Body of pancreas (tissue), 4 donors: ENCODE measurements at regions not wholly inside any gene's neighbourhood (a gene's known extent, or its start where the extent isn't known, plus 50 kb on each side); places are given as distances from the start of the nearest gene placed in this dataset.

Experiments
- POLR2A ChIP-seq, 3 donors: fragments of 450-650 bp; IDR thresholded peaks; one replicate each; pipeline ENCODE4 v1.6.1; 2016; ENCODE audit warnings: antibody characterized with exemption in 3 of 3, mild to moderate bottlenecking in 2 of 3
- TF ChIP-seq, protein P1 (sequence below), 7 experiments: fragments of 450-650 bp in 4 of 7; fragments of 200-600 bp in 3 of 7; sonication (generic) in 3 of 7; IDR thresholded peaks; one replicate each; pipeline ENCODE4 v1.5.1; 2016 to 2019; ENCODE audit warnings: antibody characterized with exemption in 7 of 7

DNA sequence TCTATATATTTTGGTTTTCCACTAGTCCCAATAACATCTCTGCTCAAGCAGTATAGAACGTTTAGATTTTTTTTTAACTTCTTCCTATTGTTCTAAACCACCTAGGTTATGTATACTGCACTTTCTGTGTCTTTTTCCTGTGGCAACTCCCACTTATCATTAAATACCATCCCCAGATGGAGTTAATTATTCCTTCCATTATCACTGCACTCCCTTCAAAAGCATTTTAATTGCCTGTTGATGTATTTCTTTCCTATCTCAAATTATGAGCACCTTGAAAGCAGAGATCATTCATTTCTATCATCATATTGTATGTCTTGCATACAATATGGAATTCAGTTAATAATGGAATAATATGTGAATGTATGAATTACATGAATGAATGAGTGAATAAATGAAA, 148.0 kb downstream of the HGF start:
- TF ChIP-seq, protein P1, sequence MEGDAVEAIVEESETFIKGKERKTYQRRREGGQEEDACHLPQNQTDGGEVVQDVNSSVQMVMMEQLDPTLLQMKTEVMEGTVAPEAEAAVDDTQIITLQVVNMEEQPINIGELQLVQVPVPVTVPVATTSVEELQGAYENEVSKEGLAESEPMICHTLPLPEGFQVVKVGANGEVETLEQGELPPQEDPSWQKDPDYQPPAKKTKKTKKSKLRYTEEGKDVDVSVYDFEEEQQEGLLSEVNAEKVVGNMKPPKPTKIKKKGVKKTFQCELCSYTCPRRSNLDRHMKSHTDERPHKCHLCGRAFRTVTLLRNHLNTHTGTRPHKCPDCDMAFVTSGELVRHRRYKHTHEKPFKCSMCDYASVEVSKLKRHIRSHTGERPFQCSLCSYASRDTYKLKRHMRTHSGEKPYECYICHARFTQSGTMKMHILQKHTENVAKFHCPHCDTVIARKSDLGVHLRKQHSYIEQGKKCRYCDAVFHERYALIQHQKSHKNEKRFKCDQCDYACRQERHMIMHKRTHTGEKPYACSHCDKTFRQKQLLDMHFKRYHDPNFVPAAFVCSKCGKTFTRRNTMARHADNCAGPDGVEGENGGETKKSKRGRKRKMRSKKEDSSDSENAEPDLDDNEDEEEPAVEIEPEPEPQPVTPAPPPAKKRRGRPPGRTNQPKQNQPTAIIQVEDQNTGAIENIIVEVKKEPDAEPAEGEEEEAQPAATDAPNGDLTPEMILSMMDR (IDR thresholded peaks at IDR 0.05) = no peak
- TF ChIP-seq POLR2A (IDR thresholded peaks at IDR 0.05) = no peak
